MG63 (cell line): ENCODE measurements at regions not wholly inside any gene's neighbourhood (a gene's known extent, or its start where the extent isn't known, plus 50 kb on each side); places are given as distances from the start of the nearest gene placed in this dataset.

Experiments
- DNase-seq: peaks from one replicate; pipeline ENCODE4 v3.0.0-alpha.2; 2020
- H3K27me3 ChIP-seq: fragments of 250-450 bp; sonication (Bioruptor Pico); 2 replicates; pipeline ENCODE4 v1.5.1; 2020; ENCODE audit warnings: mild to moderate bottlenecking, moderate library complexity
- H3K36me3 ChIP-seq: fragments of 250-450 bp; sonication (Bioruptor Pico); 2 replicates; pipeline ENCODE4 v1.5.1; 2020; ENCODE audit warnings: mild to moderate bottlenecking, moderate library complexity
- H3K4me3 ChIP-seq: fragments of 250-450 bp; sonication (Bioruptor Pico); 2 replicates; pipeline ENCODE4 v1.5.1; 2020; ENCODE audit warnings: mild to moderate bottlenecking, moderate library complexity
- H3K9me3 ChIP-seq: fragments of 250-450 bp; sonication (Bioruptor Pico); 2 replicates; pipeline ENCODE4 v1.5.1; 2020; ENCODE audit warnings: mild to moderate bottlenecking, moderate library complexity

- DNase-seq: no peak
- Histone ChIP-seq H3K27me3 (no peaks in the 10 kb centered on the region), H3K36me3 (no peaks in the 10 kb centered on the region), H3K4me3 (no peak overlapping the region), H3K9me3 (no peaks in the 10 kb centered on the region)
These were observed 84.6 kb upstream of the GUCY1A2 start for GRCh38 chr11:107102692-107103477.

GRCh38 chr11:107092667-107093066, 74.4 kb upstream of the GUCY1A2 start:
- Histone ChIP-seq H3K27me3 (no peaks in the 10 kb centered on the region), H3K4me3 (no peak overlapping the region), H3K36me3 (no peaks in the 10 kb centered on the region), H3K9me3 (no peaks in the 10 kb centered on the region)
- no peak for DNase-seq

GRCh38 chr11:107078375-107078774, 60.1 kb upstream of the GUCY1A2 start:
- no peak for DNase-seq
- Histone ChIP-seq H3K36me3 (no peaks in the 10 kb centered on the region), H3K4me3 (no peak overlapping the region), H3K27me3 (no peaks in the 10 kb centered on the region), H3K9me3 (no peaks in the 10 kb centered on the region)

- Histone ChIP-seq H3K4me3 (no peak overlapping the region), H3K36me3 (no peaks in the 10 kb centered on the region), H3K27me3 (no peaks in the 10 kb centered on the region), H3K9me3 (no peaks in the 10 kb centered on the region)
- no peak for DNase-seq
These were observed 58.6 kb upstream of the GUCY1A2 start for GRCh38 chr11:107076832-107077231.

- H3K9me3 ChIP-seq: no peaks in the 10 kb centered on the region
- DNase-seq: no peak
- no peaks in the 10 kb centered on the region for H3K27me3 ChIP-seq
- H3K36me3 ChIP-seq: no peaks in the 10 kb centered on the region
- no peak overlapping the region for H3K4me3 ChIP-seq
These were observed 52.9 kb upstream of the GUCY1A2 start for GRCh38 chr11:107071129-107071528.
